ENCODE measurements at regions not wholly inside any gene's neighbourhood (a gene's known extent, or its start where the extent isn't known, plus 50 kb on each side); places are given as distances from the start of the nearest gene placed in this dataset.

GRCh38 chr5:66252849-66253248, 108.7 kb downstream of the SREK1 start:
- TF ChIP-seq CTCF (conservative IDR thresholded peaks at IDR 0.05), result no peak
- no peak for TF ChIP-seq EZH2 (IDR thresholded peaks at IDR 0.05; ENCODE audit: low read depth)

Data from PC-9 (cell line).